ENCODE measurements at regions not wholly inside any gene's neighbourhood (a gene's known extent, or its start where the extent isn't known, plus 50 kb on each side); places are given as distances from the start of the nearest gene placed in this dataset.

DNA sequence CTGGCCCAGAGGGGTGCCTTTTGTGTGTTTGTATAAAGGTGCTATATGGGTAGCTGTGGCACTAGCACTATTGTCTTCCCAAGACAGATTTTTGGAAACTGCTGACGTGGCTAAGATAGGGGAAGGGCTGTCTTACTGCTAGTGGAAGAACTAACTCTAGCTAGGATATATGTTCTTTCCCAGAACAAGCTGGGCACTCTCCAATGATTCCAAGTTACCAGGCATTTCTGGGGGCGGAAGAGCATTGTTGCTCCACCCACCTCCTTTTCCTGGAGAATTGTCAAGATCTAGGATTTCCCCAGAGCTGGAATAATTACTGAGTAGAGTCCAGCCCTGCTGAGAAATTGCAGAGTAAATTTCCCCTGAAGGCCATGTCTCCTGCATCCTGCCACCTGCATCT, 408.3 kb downstream of the KLF5 start (continued):
- TF ChIP-seq ZBTB1 (tag by site-specific recombination; IDR thresholded peaks at IDR 0.05) (no peak), ZNF514 (tag by site-specific recombination; IDR thresholded peaks at IDR 0.05) (no peak), ZNF623 (tag by site-specific recombination; IDR thresholded peaks at IDR 0.05) (no peak)

DNA sequence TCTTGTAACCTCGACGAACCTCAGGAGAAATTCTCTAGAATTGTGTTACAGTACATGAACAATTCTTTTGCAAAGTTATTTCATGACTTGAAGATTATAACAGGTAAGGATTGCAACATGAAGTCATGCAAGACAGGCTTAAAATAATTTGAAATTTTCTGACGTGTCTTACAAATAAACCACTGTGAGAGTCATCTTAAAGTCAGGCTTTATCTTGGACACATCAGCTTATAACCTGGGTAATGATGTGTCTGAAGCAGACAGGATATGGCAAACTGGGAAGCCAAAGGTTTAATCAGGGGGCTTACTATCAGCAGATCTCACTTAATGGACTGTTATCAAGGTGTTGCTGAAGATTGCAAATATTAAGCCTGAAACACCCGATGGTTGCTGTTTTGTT, 407.8 kb downstream of the KLF5 start:
- Histone ChIP-seq H3K36me3 (ENCODE audit: control insufficient read depth in 2 of 2, insufficient read depth in 1 of 2, low read length in 2 of 2) (no peaks in the 10 kb centered on the region), H3K4me1 (ENCODE audit: control insufficient read depth, insufficient read depth, low read length) (no peaks in the 10 kb centered on the region), H3K9me3 (ENCODE audit: control insufficient read depth, insufficient read depth, low read depth, low read length) (no peaks in the 10 kb centered on the region), H3K27ac (ENCODE audit: extremely low read depth, low read depth, low read length) (no peak overlapping the region), H3K4me3 (ENCODE audit: low read depth, low read length) (no peak overlapping the region)
- POLR2A ChIA-PET, result no interaction called here
- TF ChIP-seq ZNF585B (tag by site-specific recombination; IDR thresholded peaks at IDR 0.05) (no peak), ZNF521 (tag by site-specific recombination; IDR thresholded peaks at IDR 0.05) (no peak), KLF10 (tag by site-specific recombination; IDR thresholded peaks at IDR 0.05) (no peak), ZBTB1 (tag by site-specific recombination; IDR thresholded peaks at IDR 0.05) (no peak), ZNF76 (tag by site-specific recombination; IDR thresholded peaks at IDR 0.05; ENCODE audit: borderline replicate concordance, low read depth) (no peak), ZNF157 (tag by site-specific recombination; IDR thresholded peaks at IDR 0.05) (no peak), ZNF776 (tag by site-specific recombination; IDR thresholded peaks at IDR 0.05; ENCODE audit: borderline replicate concordance) (no peak), ZNF529 (tag by site-specific recombination; IDR thresholded peaks at IDR 0.05; ENCODE audit: insufficient replicate concordance) (no peak), ZNF843 (tag by site-specific recombination; IDR thresholded peaks at IDR 0.05) (no peak), ZNF660 (tag by site-specific recombination; IDR thresholded peaks at IDR 0.05) (no peak), ZNF223 (tag by site-specific recombination; IDR thresholded peaks at IDR 0.05) (no peak), ZNF654 (tag by site-specific recombination; IDR thresholded peaks at IDR 0.05; ENCODE audit: low read depth) (no peak), ZNF354C (tag by site-specific recombination; IDR thresholded peaks at IDR 0.05; ENCODE audit: borderline replicate concordance, low read depth) (no peak), MYNN (tag by site-specific recombination; IDR thresholded peaks at IDR 0.05; ENCODE audit: borderline replicate concordance) (no peak), KLF16 (tag by site-specific recombination; IDR thresholded peaks at IDR 0.05) (no peak)
- TF ChIP-seq, protein P1, sequence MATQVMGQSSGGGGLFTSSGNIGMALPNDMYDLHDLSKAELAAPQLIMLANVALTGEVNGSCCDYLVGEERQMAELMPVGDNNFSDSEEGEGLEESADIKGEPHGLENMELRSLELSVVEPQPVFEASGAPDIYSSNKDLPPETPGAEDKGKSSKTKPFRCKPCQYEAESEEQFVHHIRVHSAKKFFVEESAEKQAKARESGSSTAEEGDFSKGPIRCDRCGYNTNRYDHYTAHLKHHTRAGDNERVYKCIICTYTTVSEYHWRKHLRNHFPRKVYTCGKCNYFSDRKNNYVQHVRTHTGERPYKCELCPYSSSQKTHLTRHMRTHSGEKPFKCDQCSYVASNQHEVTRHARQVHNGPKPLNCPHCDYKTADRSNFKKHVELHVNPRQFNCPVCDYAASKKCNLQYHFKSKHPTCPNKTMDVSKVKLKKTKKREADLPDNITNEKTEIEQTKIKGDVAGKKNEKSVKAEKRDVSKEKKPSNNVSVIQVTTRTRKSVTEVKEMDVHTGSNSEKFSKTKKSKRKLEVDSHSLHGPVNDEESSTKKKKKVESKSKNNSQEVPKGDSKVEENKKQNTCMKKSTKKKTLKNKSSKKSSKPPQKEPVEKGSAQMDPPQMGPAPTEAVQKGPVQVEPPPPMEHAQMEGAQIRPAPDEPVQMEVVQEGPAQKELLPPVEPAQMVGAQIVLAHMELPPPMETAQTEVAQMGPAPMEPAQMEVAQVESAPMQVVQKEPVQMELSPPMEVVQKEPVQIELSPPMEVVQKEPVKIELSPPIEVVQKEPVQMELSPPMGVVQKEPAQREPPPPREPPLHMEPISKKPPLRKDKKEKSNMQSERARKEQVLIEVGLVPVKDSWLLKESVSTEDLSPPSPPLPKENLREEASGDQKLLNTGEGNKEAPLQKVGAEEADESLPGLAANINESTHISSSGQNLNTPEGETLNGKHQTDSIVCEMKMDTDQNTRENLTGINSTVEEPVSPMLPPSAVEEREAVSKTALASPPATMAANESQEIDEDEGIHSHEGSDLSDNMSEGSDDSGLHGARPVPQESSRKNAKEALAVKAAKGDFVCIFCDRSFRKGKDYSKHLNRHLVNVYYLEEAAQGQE (tag by site-specific recombination; IDR thresholded peaks at IDR 0.05), result no peak
- TF ChIP-seq, protein P2, sequence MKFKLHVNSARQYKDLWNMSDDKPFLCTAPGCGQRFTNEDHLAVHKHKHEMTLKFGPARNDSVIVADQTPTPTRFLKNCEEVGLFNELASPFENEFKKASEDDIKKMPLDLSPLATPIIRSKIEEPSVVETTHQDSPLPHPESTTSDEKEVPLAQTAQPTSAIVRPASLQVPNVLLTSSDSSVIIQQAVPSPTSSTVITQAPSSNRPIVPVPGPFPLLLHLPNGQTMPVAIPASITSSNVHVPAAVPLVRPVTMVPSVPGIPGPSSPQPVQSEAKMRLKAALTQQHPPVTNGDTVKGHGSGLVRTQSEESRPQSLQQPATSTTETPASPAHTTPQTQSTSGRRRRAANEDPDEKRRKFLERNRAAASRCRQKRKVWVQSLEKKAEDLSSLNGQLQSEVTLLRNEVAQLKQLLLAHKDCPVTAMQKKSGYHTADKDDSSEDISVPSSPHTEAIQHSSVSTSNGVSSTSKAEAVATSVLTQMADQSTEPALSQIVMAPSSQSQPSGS (tag by site-specific recombination; IDR thresholded peaks at IDR 0.05; ENCODE audit: low read depth), result no peak
- TF ChIP-seq, protein P3, sequence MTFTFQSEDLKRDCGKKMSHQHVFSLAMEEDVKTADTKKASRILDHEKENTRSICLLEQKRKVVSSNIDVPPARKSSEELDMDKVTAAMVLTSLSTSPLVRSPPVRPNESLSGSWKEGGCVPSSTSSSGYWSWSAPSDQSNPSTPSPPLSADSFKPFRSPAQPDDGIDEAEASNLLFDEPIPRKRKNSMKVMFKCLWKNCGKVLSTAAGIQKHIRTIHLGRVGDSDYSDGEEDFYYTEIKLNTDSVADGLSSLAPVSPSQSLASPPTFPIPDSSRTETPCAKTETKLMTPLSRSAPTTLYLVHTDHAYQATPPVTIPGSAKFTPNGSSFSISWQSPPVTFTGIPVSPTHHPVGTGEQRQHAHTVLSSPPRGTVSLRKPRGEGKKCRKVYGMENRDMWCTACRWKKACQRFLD (tag by site-specific recombination; IDR thresholded peaks at IDR 0.05), result no peak
- TF ChIP-seq, protein P4, sequence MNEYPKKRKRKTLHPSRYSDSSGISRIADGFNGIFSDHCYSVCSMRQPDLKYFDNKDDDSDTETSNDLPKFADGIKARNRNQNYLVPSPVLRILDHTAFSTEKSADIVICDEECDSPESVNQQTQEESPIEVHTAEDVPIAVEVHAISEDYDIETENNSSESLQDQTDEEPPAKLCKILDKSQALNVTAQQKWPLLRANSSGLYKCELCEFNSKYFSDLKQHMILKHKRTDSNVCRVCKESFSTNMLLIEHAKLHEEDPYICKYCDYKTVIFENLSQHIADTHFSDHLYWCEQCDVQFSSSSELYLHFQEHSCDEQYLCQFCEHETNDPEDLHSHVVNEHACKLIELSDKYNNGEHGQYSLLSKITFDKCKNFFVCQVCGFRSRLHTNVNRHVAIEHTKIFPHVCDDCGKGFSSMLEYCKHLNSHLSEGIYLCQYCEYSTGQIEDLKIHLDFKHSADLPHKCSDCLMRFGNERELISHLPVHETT (tag by site-specific recombination; IDR thresholded peaks at IDR 0.05), result no peak
- CTCF ChIA-PET, result no interaction called here

Data from HEK293 (cell line).